PC-3 (cell line): ENCODE measurements at regions not wholly inside any gene's neighbourhood (a gene's known extent, or its start where the extent isn't known, plus 50 kb on each side); places are given as distances from the start of the nearest gene placed in this dataset.

Experiments used
- ATAC-seq: fragments of 200-7000 bp; cut with Tn5 transposase; 2 replicates; pipeline ENCODE4 v1.9.1; 2020; ENCODE audit warnings: mild to moderate bottlenecking, moderate library complexity
- BruUV-seq: library from RNA; stranded (reverse); fragments of 400-500 nt; replicated peaks from 2 replicates; lab custom pipeline; 2021; lab: Mats Ljungman, UMichigan
- CTCF ChIA-PET: fragments of 300-600 bp; sonication (Branson Sonifier 250); formaldehyde crosslinking; loops from one replicate; lab custom pipeline; 2022; ENCODE audit warnings: antibody characterized with exemption; lab: Charles Lee
- POLR2A ChIA-PET: fragments of 300-600 bp; sonication (Branson Sonifier 250); formaldehyde crosslinking; loops from one replicate; lab custom pipeline; 2022; ENCODE audit warnings: antibody characterized with exemption; ENCODE audit not compliant: unreplicated experiment; lab: Charles Lee
- DNase-seq: peaks from one replicate; pipeline ENCODE4 v3.0.0-alpha.2; 2015
- H2AFZ ChIP-seq: fragments of 300-600 bp; sonication (generic); 2 replicates; pipeline ENCODE4 v1.6.0; 2016; ENCODE audit warnings: antibody characterized with exemption, low read length
- H3F3A ChIP-seq: fragments of 300-600 bp; sonication (generic); one replicate; pipeline ENCODE4 v1.6.0; 2017; ENCODE audit warnings: antibody characterized with exemption, low read length, control low read depth, mild to moderate bottlenecking; ENCODE audit not compliant: unreplicated experiment
- H3K27ac ChIP-seq: fragments of 300-600 bp; sonication (generic); 2 replicates; pipeline ENCODE4 v1.5.1; 2016; ENCODE audit warnings: mild to moderate bottlenecking, low read length
- H3K27me3 ChIP-seq: fragments of 300-600 bp; sonication (generic); 2 replicates; pipeline ENCODE4 v1.6.1; 2016; ENCODE audit warnings: low read length, mixed read lengths
- H3K36me3 ChIP-seq: fragments of 300-600 bp; sonication (generic); 2 replicates; pipeline ENCODE4 v1.6.1; 2016; ENCODE audit warnings: low read depth, mixed run types, low read length, mixed read lengths
- H3K4me1 ChIP-seq: fragments of 300-600 bp; sonication (generic); 2 replicates; pipeline ENCODE4 v1.5.1; 2016; ENCODE audit warnings: low read length; ENCODE audit not compliant: insufficient read depth
- H3K4me2 ChIP-seq: fragments of 300-600 bp; sonication (generic); 2 replicates; pipeline ENCODE4 v1.6.0; 2016; ENCODE audit warnings: low read length
- H3K4me3 ChIP-seq: fragments of 300-600 bp; sonication (generic); 2 replicates; pipeline ENCODE4 v1.5.1; 2016; ENCODE audit warnings: mild to moderate bottlenecking, low read length, mixed read lengths
- H3K79me2 ChIP-seq: fragments of 300-600 bp; sonication (generic); 2 replicates; pipeline ENCODE4 v1.6.1; 2017; ENCODE audit warnings: low read length, mixed read lengths
- H3K9ac ChIP-seq: fragments of 300-600 bp; sonication (generic); 2 replicates; pipeline ENCODE4 v1.6.0; 2016; ENCODE audit warnings: mild to moderate bottlenecking, low read length
- H3K9me2 ChIP-seq: fragments of 300-600 bp; sonication (generic); replicated peaks from 2 replicates; pipeline ENCODE4 v1.6.1; 2016; ENCODE audit warnings: mixed run types, low read length, mixed read lengths
- H3K9me3 ChIP-seq: fragments of 300-600 bp; sonication (generic); 2 replicates; pipeline ENCODE4 v1.6.1; 2016; ENCODE audit warnings: low read length, mixed read lengths
- H4K20me1 ChIP-seq: fragments of 300-600 bp; sonication (generic); 2 replicates; pipeline ENCODE4 v1.6.1; 2016; ENCODE audit warnings: low read length, mixed read lengths
- CTCF ChIP-seq: fragments of 300-600 bp; sonication (generic); conservative IDR thresholded peaks from 2 replicates; pipeline ENCODE4 v1.5.1; 2017; ENCODE audit warnings: antibody characterized with exemption, low read depth, mild to moderate bottlenecking, low read length
- EZH2 ChIP-seq: fragments of 300-600 bp; sonication (generic); IDR thresholded peaks from one replicate; pipeline ENCODE4 v1.6.1; 2017; ENCODE audit warnings: antibody characterized with exemption, mild to moderate bottlenecking, low read length; ENCODE audit not compliant: unreplicated experiment
- EZH2phosphoT487 ChIP-seq: fragments of 300-600 bp; sonication (generic); IDR thresholded peaks from 2 replicates; pipeline ENCODE4 v1.6.1; 2018; ENCODE audit warnings: mild to moderate bottlenecking, antibody characterized with exemption, low read length, borderline replicate concordance
- intact Hi-C: fragments of 100-400 bp; cut with micrococcal nuclease; formaldehyde crosslinking; loops from 2 replicates; pipeline ENCODE4 v1.9.0; 2023

DNA sequence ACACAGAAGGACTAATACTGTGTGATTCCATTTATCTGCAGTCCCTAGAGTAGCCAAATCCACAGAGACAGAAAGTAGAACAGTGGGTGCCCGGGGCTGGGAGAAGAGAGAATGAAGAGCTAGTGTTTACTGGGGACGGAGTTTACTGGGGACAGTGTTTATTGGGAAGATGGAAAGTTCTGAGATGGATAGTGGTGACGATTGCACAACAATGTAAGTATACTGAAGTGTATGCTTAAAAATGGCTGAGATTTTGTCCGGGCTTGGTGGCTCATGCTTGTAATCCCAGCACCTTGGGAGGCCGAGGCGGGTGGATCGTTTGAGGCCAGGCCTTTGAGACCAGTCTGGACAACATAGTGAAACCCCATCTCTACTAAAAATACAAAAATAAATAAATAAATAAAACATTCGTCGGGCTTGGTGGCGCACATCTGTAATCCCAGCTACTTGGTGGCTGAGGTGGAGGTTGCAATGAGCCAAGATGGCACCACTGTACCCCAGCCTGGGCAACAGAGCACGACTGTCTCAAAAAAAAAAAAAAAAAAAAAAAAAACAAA is 132.4 kb downstream of the CTTN start:
- H2AFZ ChIP-seq = no peak overlapping the region
- H3K4me1 ChIP-seq = no peaks in the 10 kb centered on the region
- BruUV-seq = no TSS peak
- intact Hi-C loops = no loop called here
- no peaks in the 10 kb centered on the region for H3K27me3 ChIP-seq
- TF ChIP-seq EZH2phosphoT487 (no peak), CTCF (no peak), EZH2 (no peak)
- H3K4me3 ChIP-seq = no peak overlapping the region
- ATAC-seq (no peak), DNase-seq (no peak)
- H3K4me2 ChIP-seq = no peak overlapping the region
- H3K9me2 ChIP-seq = no peaks in the 10 kb centered on the region
- H3K9me3 ChIP-seq = no peaks in the 10 kb centered on the region
- no peak overlapping the region for H3K27ac ChIP-seq
- no peaks in the 10 kb centered on the region for H3F3A ChIP-seq
- H3K9ac ChIP-seq = no peak overlapping the region
- ChIA-PET POLR2A (no interaction called here), CTCF (no interaction called here)
- H3K36me3 ChIP-seq = no peaks in the 10 kb centered on the region
- no peaks in the 10 kb centered on the region for H4K20me1 ChIP-seq
- H3K79me2 ChIP-seq = no peaks in the 10 kb centered on the region

DNA sequence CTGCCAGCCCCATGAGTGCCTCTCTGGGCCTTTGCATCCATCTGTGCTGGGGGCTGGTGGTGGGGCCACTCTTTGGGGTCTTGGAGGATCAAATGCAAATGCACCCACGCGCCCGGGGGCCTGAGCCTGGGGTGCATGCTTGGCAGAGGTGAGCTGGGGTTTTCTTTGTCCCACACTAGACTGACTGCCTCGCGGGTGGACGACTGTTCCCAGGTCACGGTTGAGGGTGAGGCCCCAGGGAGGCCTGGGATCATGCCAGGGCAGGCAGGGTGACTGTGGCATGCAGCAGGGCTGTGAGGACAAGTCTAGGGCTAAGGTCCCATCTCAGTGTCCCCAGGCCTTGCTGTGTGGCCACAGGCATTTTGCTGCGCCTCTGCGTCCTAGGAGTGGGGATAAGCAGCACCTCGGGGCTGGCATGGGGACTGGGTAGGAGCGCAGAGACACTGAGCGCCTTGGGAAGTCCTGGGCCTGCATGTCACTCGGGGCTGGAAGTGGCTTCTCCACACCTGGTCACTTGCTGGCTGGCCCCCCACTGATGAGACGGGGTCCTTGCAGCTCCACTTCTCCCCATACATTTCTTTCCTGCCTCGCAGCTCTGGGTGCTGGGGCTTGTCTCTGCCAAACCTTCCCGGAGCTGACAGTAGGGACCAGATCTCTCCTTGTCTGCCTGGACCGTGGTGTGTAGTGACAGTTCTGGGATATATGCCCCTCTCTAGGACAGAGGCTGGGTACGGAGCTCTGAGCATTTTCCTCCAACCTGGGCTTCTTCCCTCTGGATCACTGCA is 133.1 kb downstream of the CTTN start:
- Histone ChIP-seq H3K9me2 (no peaks in the 10 kb centered on the region), H3K36me3 (no peaks in the 10 kb centered on the region), H3K9ac (no peak overlapping the region), H3K9me3 (no peaks in the 10 kb centered on the region), H3K4me2 (no peak overlapping the region), H3K79me2 (no peaks in the 10 kb centered on the region), H2AFZ (no peak overlapping the region), H3K4me3 (no peak overlapping the region), H3K27ac (no peak overlapping the region), H3K4me1 (no peaks in the 10 kb centered on the region), H3F3A (no peaks in the 10 kb centered on the region), H4K20me1 (no peaks in the 10 kb centered on the region), H3K27me3 (no peaks in the 10 kb centered on the region)
- CTCF ChIA-PET = no interaction called here
- no peak for DNase-seq
- intact Hi-C loops = no loop called here
- no peak for ATAC-seq
- BruUV-seq = no TSS peak
- TF ChIP-seq CTCF (no peak), EZH2phosphoT487 (no peak), EZH2 (no peak)
- POLR2A ChIA-PET = no interaction called here

GRCh38 chr11:70532066-70532440 is 133.7 kb downstream of the CTTN start:
- DNase-seq (no peak), ATAC-seq (no peak)
- Histone ChIP-seq H3K4me2 (no peak overlapping the region), H3K4me3 (no peak overlapping the region), H4K20me1 (no peaks in the 10 kb centered on the region), H3K27me3 (no peaks in the 10 kb centered on the region), H3K9me3 (no peaks in the 10 kb centered on the region), H3K27ac (no peak overlapping the region), H3K9me2 (no peaks in the 10 kb centered on the region), H2AFZ (no peak overlapping the region), H3F3A (no peaks in the 10 kb centered on the region), H3K4me1 (no peaks in the 10 kb centered on the region), H3K36me3 (no peaks in the 10 kb centered on the region), H3K9ac (no peak overlapping the region), H3K79me2 (no peaks in the 10 kb centered on the region)
- no TSS peak for BruUV-seq
- ChIA-PET CTCF (no interaction called here), POLR2A (no interaction called here)
- intact Hi-C loops = no loop called here
- TF ChIP-seq CTCF = no peak
- TF ChIP-seq EZH2phosphoT487 = no peak
- no peak for TF ChIP-seq EZH2
